HL-60 (cell line): ENCODE measurements at regions not wholly inside any gene's neighbourhood (a gene's known extent, or its start where the extent isn't known, plus 50 kb on each side); places are given as distances from the start of the nearest gene placed in this dataset.
"Not testable (repeated sequence)": the region's sequence is repeated elsewhere in the genome, so short reads cannot be mapped to it uniquely, and the experiment has no call there.

Experiments used
- POLR2AphosphoS5 ChIP-seq: IDR thresholded peaks from 2 replicates; pipeline ENCODE4 v1.6.1; 2012; ENCODE audit warnings: low read depth
- TF ChIP-seq, protein P1 (sequence below): IDR thresholded peaks from one replicate; pipeline ENCODE4 v1.5.1; 2011; ENCODE audit warnings: low read length, control low read depth, inconsistent platforms; ENCODE audit not compliant: insufficient read depth
- TF ChIP-seq, protein P2 (sequence below): IDR thresholded peaks from 2 replicates; pipeline ENCODE4 v1.6.1; 2012; ENCODE audit warnings: low read depth; ENCODE audit not compliant: insufficient replicate concordance

DNA sequence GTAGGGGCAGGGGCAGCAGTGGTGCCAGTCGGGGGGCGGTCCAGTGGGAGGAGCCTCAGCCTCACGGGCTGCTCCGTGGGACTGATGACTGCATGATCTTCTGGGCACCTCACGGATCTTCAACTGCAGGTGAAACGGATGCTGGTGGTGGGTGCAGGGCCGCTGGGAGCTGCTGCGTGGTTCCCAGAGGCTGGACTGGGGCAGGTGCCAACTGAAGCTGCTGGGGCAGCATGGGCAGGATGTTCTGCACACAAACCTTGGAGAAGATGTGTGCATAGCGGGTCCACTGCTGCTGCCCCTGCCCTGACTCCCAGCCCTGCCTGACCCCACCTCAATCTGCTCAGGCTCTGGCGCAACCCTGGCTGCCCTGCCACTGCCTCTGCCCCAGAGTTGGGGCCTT, 104.2 kb upstream of the TP53BP2 start:
- TF ChIP-seq, protein P1, sequence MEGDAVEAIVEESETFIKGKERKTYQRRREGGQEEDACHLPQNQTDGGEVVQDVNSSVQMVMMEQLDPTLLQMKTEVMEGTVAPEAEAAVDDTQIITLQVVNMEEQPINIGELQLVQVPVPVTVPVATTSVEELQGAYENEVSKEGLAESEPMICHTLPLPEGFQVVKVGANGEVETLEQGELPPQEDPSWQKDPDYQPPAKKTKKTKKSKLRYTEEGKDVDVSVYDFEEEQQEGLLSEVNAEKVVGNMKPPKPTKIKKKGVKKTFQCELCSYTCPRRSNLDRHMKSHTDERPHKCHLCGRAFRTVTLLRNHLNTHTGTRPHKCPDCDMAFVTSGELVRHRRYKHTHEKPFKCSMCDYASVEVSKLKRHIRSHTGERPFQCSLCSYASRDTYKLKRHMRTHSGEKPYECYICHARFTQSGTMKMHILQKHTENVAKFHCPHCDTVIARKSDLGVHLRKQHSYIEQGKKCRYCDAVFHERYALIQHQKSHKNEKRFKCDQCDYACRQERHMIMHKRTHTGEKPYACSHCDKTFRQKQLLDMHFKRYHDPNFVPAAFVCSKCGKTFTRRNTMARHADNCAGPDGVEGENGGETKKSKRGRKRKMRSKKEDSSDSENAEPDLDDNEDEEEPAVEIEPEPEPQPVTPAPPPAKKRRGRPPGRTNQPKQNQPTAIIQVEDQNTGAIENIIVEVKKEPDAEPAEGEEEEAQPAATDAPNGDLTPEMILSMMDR = not testable (repeated sequence)
- TF ChIP-seq POLR2AphosphoS5 = not testable (repeated sequence)
- TF ChIP-seq, protein P2, sequence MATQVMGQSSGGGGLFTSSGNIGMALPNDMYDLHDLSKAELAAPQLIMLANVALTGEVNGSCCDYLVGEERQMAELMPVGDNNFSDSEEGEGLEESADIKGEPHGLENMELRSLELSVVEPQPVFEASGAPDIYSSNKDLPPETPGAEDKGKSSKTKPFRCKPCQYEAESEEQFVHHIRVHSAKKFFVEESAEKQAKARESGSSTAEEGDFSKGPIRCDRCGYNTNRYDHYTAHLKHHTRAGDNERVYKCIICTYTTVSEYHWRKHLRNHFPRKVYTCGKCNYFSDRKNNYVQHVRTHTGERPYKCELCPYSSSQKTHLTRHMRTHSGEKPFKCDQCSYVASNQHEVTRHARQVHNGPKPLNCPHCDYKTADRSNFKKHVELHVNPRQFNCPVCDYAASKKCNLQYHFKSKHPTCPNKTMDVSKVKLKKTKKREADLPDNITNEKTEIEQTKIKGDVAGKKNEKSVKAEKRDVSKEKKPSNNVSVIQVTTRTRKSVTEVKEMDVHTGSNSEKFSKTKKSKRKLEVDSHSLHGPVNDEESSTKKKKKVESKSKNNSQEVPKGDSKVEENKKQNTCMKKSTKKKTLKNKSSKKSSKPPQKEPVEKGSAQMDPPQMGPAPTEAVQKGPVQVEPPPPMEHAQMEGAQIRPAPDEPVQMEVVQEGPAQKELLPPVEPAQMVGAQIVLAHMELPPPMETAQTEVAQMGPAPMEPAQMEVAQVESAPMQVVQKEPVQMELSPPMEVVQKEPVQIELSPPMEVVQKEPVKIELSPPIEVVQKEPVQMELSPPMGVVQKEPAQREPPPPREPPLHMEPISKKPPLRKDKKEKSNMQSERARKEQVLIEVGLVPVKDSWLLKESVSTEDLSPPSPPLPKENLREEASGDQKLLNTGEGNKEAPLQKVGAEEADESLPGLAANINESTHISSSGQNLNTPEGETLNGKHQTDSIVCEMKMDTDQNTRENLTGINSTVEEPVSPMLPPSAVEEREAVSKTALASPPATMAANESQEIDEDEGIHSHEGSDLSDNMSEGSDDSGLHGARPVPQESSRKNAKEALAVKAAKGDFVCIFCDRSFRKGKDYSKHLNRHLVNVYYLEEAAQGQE = not testable (repeated sequence)
